GM13977 (cell line): ENCODE measurements at regions not wholly inside any gene's neighbourhood (a gene's known extent, or its start where the extent isn't known, plus 50 kb on each side); places are given as distances from the start of the nearest gene placed in this dataset.

Experiments used
- DNase-seq: peaks from one replicate; pipeline ENCODE4 v3.0.0; 2012; ENCODE audit warnings: low spot score
- in situ Hi-C: fragments of 300-500 bp; cut with MboI; formaldehyde crosslinking; loops from one replicate; pipeline ENCODE4 v1.12.0; 2022; ENCODE audit warnings: low sequenced_read_pairs, low pct_unique_long_range_greater_than_20kb, mixed read lengths, inconsistent platforms; ENCODE audit not compliant: unreplicated experiment
- TF ChIP-seq, protein P1 (sequence below): IDR thresholded peaks from 2 replicates; pipeline ENCODE4 v1.5.1; 2012; ENCODE audit warnings: mild to moderate bottlenecking, control low read depth; ENCODE audit not compliant: insufficient read depth; ENCODE audit errors: extremely low read depth, missing control alignments

DNA sequence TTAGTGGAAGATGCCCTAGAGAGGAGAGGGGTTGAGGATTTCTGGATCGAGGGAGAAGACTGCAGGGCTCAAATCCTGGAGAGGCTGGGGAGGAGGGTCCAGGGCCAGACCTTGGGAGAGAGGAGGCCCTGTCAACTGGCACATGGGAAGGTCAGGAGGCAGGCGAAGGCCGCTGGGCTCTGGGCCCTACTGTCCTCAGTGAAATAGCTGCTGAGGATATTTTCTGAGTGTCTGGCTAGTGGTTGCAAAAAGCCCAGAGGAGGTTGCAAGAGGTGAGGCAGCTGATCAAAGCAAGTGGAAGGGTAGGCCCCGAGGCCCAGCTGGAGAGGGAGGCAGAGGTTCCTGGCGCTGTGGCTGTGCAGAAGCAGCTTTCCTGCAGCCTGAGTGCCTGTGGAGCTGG is 103.4 kb upstream of the MLN start:
- in situ Hi-C loops, result no loop called here
- TF ChIP-seq, protein P1, sequence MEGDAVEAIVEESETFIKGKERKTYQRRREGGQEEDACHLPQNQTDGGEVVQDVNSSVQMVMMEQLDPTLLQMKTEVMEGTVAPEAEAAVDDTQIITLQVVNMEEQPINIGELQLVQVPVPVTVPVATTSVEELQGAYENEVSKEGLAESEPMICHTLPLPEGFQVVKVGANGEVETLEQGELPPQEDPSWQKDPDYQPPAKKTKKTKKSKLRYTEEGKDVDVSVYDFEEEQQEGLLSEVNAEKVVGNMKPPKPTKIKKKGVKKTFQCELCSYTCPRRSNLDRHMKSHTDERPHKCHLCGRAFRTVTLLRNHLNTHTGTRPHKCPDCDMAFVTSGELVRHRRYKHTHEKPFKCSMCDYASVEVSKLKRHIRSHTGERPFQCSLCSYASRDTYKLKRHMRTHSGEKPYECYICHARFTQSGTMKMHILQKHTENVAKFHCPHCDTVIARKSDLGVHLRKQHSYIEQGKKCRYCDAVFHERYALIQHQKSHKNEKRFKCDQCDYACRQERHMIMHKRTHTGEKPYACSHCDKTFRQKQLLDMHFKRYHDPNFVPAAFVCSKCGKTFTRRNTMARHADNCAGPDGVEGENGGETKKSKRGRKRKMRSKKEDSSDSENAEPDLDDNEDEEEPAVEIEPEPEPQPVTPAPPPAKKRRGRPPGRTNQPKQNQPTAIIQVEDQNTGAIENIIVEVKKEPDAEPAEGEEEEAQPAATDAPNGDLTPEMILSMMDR, result no peak
- no peak for DNase-seq

DNA sequence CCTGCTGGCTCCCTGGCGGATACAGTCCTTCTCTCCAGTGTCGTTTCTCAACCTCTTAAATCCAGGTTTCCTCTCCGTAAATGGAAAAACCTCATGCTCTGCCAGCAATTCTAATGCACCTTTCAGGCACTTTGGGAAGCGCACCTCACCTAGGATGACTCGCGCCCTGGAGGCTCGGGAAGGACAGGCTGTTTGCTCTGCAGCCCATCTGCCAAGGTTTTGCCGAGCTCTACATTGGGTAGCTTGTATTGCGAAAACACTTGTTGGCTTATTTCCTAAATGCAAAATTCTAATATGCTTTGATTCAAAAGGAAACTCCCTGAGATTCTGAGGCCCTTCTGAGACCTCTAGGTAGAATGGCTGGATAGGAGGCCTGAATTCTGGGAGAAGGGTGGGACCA is 102.6 kb upstream of the MLN start:
- in situ Hi-C loops, result no loop called here
- no peak for DNase-seq
- TF ChIP-seq, protein P1, result no peak

DNA sequence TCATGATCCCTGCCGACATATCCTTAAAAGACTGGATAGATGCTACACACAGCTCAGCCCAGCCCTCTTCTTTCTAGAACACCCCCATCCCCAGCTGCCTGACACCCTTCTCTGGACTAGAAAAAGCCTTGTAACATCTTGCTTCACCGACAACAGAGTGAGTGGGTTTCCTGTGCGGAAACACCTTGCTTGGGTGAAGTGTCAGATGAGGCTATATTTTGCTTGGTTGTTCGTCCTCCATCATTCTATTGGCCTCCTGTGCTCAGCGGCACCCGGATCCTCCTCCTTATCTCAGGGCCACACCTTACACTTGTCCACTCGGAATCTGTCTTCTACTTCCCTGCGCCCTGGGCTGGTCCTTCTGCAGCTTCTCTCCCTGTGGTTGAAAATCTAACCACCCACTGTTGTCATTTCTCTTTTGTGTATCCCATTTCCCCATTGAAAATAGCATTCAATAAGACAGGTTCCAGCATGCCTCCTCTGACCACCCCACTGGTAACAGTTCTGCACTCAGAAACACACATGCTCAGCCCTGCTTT is 101.3 kb upstream of the MLN start:
- in situ Hi-C loops, result no loop called here
- TF ChIP-seq, protein P1, result no peak
- no peak for DNase-seq

DNA sequence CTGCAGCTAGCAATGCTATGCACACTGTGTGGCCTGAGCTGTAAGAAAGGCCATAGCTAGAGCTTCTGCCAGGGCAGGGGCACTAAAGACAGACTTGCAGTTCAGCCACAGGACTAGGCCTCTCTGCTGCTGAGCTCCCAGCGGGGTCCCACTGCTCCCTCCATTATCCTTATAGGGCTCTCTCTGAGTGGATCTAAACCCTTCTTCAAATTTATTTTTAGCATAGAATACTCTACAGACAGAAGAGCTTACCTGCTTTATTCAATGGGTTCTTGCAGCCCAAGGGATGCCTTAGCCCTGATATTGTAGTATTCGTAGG is 100.9 kb upstream of the MLN start:
- in situ Hi-C loops, result no loop called here
- TF ChIP-seq, protein P1, result no peak
- DNase-seq, result no peak

DNA sequence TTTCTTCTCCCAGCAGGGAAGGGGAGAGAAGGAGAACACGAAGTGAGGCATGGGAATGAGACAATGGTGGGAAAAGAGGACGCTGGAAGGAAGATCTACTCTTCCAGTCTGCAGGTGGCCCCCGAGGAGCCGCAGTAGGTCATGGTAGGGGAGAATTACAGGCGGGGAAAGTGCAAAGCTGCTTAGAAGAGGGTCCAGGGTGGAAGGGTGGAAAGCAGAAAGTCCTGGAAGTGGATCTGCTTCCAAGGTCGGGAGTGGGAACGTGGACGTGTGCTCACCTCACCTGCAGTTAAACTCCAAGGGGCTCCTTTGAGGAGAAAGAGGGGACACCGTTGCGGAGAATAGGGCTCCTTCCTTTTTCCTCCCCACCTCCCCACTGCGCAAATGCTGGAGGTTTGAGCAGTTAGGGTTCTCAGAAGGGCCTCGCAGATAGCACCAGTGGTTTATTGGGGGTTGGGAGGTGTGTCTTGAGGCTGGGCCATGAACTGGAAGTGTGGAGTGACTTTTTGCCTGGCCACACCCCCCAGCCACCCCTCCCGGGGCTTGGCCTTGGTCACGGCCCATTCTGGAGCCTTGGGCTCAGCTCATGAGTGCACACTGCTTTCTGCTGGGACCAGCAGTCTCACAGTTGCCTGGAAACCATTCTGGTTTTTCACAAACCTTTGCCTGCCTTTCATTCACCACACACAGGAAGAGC is 100.4 kb upstream of the MLN start:
- DNase-seq, result no peak
- in situ Hi-C loops, result no loop called here
- TF ChIP-seq, protein P1, result no peak

DNA sequence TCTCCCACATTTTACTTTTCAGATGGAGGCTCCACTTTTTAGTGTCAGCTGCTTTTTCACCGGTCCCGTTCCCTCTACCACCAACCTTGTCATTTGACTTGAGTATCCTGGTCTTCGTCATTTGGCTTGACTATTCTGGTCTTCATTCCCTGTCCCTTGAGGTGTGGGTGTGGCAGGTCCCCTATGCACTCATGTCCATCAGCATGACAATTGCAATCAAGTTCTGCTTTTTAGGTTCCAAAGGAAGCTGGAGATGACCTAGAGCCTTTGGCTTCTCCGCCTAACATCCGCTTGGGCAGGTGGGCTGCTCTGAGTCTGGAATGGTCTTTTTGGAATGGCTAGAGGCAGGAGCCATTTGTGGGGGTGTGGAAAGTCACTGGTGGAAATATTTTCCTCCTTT is 99.8 kb upstream of the MLN start:
- no peak for DNase-seq
- in situ Hi-C loops, result no loop called here
- TF ChIP-seq, protein P1, result no peak
